Loucy (cell line): ENCODE measurements at regions not wholly inside any gene's neighbourhood (a gene's known extent, or its start where the extent isn't known, plus 50 kb on each side); places are given as distances from the start of the nearest gene placed in this dataset.

ENCODE experiments used
- H2AFZ ChIP-seq: fragments of 200-600 bp; sonication (generic); 2 replicates; pipeline ENCODE4 v1.6.0; 2016; ENCODE audit warnings: antibody characterized with exemption, mild to moderate bottlenecking, low read length, moderate library complexity
- H3F3A ChIP-seq: fragments of 200-600 bp; 2 replicates; pipeline ENCODE4 v1.6.0; 2016; ENCODE audit warnings: antibody characterized with exemption, low read depth, mild to moderate bottlenecking
- H3K27me3 ChIP-seq: fragments of 200-600 bp; sonication (generic); 2 replicates; pipeline ENCODE4 v1.6.1; 2014; ENCODE audit warnings: low read length, mild to moderate bottlenecking; ENCODE audit not compliant: insufficient read depth, poor library complexity, severe bottlenecking
- H3K36me3 ChIP-seq: fragments of 200-600 bp; sonication (generic); 2 replicates; pipeline ENCODE4 v1.6.1; 2016; ENCODE audit warnings: low read length; ENCODE audit not compliant: insufficient read depth
- H3K4me1 ChIP-seq: fragments of 200-600 bp; sonication (generic); 2 replicates; pipeline ENCODE4 v1.5.1; 2014; ENCODE audit warnings: low read length, mild to moderate bottlenecking; ENCODE audit not compliant: insufficient read depth, poor library complexity, severe bottlenecking
- H3K4me2 ChIP-seq: fragments of 200-600 bp; sonication (generic); 2 replicates; pipeline ENCODE4 v1.6.0; 2014; ENCODE audit warnings: antibody characterized with exemption, low read length, low read depth, mild to moderate bottlenecking; ENCODE audit not compliant: poor library complexity, severe bottlenecking
- H3K4me3 ChIP-seq: fragments of 200-600 bp; sonication (generic); 2 replicates; pipeline ENCODE4 v1.5.1; 2014; ENCODE audit warnings: low read length, mild to moderate bottlenecking, mixed read lengths; ENCODE audit not compliant: poor library complexity, severe bottlenecking
- H3K79me2 ChIP-seq: fragments of 200-600 bp; sonication (generic); 2 replicates; pipeline ENCODE4 v1.6.1; 2014; ENCODE audit warnings: low read length; ENCODE audit not compliant: insufficient read depth
- H3K9ac ChIP-seq: fragments of 200-600 bp; sonication (generic); 2 replicates; pipeline ENCODE4 v1.6.0; 2014; ENCODE audit warnings: mild to moderate bottlenecking, low read depth, low read length, moderate library complexity; ENCODE audit not compliant: poor library complexity, severe bottlenecking
- H3K9me2 ChIP-seq: fragments of 200-600 bp; sonication (generic); replicated peaks from 2 replicates; pipeline ENCODE4 v1.6.1; 2016; ENCODE audit warnings: low read depth, low read length, mixed read lengths
- H3K9me3 ChIP-seq: fragments of 200-600 bp; sonication (generic); 2 replicates; pipeline ENCODE4 v1.6.1; 2014; ENCODE audit warnings: mild to moderate bottlenecking, antibody characterized with exemption, low read length, low read depth; ENCODE audit not compliant: insufficient read depth
- H4K20me1 ChIP-seq: fragments of 200-600 bp; sonication (generic); 2 replicates; pipeline ENCODE4 v1.6.0; 2014; ENCODE audit warnings: antibody characterized with exemption, low read length, mild to moderate bottlenecking; ENCODE audit not compliant: insufficient read depth, poor library complexity, severe bottlenecking
- CTCF ChIP-seq: fragments of 200-600 bp; sonication (generic); conservative IDR thresholded peaks from 2 replicates; pipeline ENCODE4 v1.5.1; 2014; ENCODE audit warnings: mild to moderate bottlenecking, antibody characterized with exemption, low read length
- EZH2phosphoT487 ChIP-seq: fragments of 200-600 bp; IDR thresholded peaks from 2 replicates; pipeline ENCODE4 v1.6.1; 2018; ENCODE audit warnings: antibody characterized with exemption, mild to moderate bottlenecking, moderate library complexity, borderline replicate concordance

GRCh38 chr2:236922061-236922460 lies 163.6 kb upstream of the COPS8 start:
- TF ChIP-seq EZH2phosphoT487 (no peak), CTCF (no peak)
- no peak overlapping the region for H3K4me2 ChIP-seq

GRCh38 chr2:236928380-236929037 lies 157.2 kb upstream of the COPS8 start:
- peaks cover 3% of the 10 kb centered on the region for H3K4me1 ChIP-seq
- no peaks in the 10 kb centered on the region for H3K27me3 ChIP-seq
- H2AFZ ChIP-seq = peak overlapping the region; percentile 84
- no peaks in the 10 kb centered on the region for H3K9me3 ChIP-seq
- no peak overlapping the region for H3K4me3 ChIP-seq
- H4K20me1 ChIP-seq = no peaks in the 10 kb centered on the region
- no peak overlapping the region for H3K9ac ChIP-seq
- no peaks in the 10 kb centered on the region for H3K79me2 ChIP-seq
- peak overlapping the region; percentile 17 for H3K4me2 ChIP-seq
- no peaks in the 10 kb centered on the region for H3K36me3 ChIP-seq
- TF ChIP-seq EZH2phosphoT487 (no peak), CTCF (no peak)
- H3K9me2 ChIP-seq = no peaks in the 10 kb centered on the region
- H3F3A ChIP-seq = no peaks in the 10 kb centered on the region

More at GRCh38 chr2:236922061-236922460, 163.6 kb upstream of the COPS8 start:
- Histone ChIP-seq H3K79me2 (no peaks in the 10 kb centered on the region), H3K36me3 (no peaks in the 10 kb centered on the region), H3K9ac (no peak overlapping the region), H3K27me3 (no peaks in the 10 kb centered on the region), H3K4me1 (no peaks in the 10 kb centered on the region), H3K9me3 (no peaks in the 10 kb centered on the region), H3K9me2 (no peaks in the 10 kb centered on the region), H3F3A (no peaks in the 10 kb centered on the region), H4K20me1 (no peaks in the 10 kb centered on the region), H2AFZ (no peak overlapping the region), H3K4me3 (no peak overlapping the region)

- H3K4me1 ChIP-seq = peaks cover 3% of the 10 kb centered on the region
- no peak overlapping the region for H3K9ac ChIP-seq
- H3K36me3 ChIP-seq = no peaks in the 10 kb centered on the region
- no peaks in the 10 kb centered on the region for H4K20me1 ChIP-seq
- no peaks in the 10 kb centered on the region for H3F3A ChIP-seq
- TF ChIP-seq CTCF (no peak), EZH2phosphoT487 (no peak)
- H3K79me2 ChIP-seq = no peaks in the 10 kb centered on the region
- H3K4me2 ChIP-seq = no peak overlapping the region
- H3K4me3 ChIP-seq = no peak overlapping the region
- no peaks in the 10 kb centered on the region for H3K9me2 ChIP-seq
- no peak overlapping the region for H2AFZ ChIP-seq
- H3K27me3 ChIP-seq = no peaks in the 10 kb centered on the region
- H3K9me3 ChIP-seq = no peaks in the 10 kb centered on the region
Measured at GRCh38 chr2:236932831-236933361, 152.8 kb upstream of the COPS8 start.
